Sigmoid colon (tissue), 6 donors: ENCODE measurements at regions not wholly inside any gene's neighbourhood (a gene's known extent, or its start where the extent isn't known, plus 50 kb on each side); places are given as distances from the start of the nearest gene placed in this dataset.

Source experiments
- DNase-seq: peaks from one replicate; pipeline ENCODE4 v3.0.0-alpha.2; 2019
- H3K27ac ChIP-seq, 4 donors: fragments of 200-600 bp; sonication (generic); one replicate each; pipeline ENCODE4 v1.5.1; 2016 to 2019; ENCODE audit warnings: mild to moderate bottlenecking in 1 of 4
- H3K27me3 ChIP-seq, 3 donors: fragments of 200-600 bp; sonication (generic); one replicate each; pipeline ENCODE4 v1.5.1; 2019; ENCODE audit warnings: mild to moderate bottlenecking in 1 of 3
- H3K36me3 ChIP-seq, 4 donors: fragments of 200-600 bp; sonication (generic); one replicate each; pipeline ENCODE4 v1.5.1; 2016 to 2019
- H3K4me1 ChIP-seq, 4 donors: fragments of 200-600 bp; sonication (generic); one replicate each; pipeline ENCODE4 v1.5.1; 2017 to 2019
- H3K4me3 ChIP-seq, 4 donors: fragments of 200-600 bp; sonication (generic); one replicate each; pipeline ENCODE4 v1.5.1; 2017 to 2019; ENCODE audit warnings: mild to moderate bottlenecking in 2 of 4, moderate library complexity in 1 of 4
- H3K9me3 ChIP-seq, 4 donors: fragments of 200-600 bp in 3 of 4; sonication (generic) in 3 of 4; one replicate each; pipeline versions ENCODE4 v1.5.1 to v1.6.1; 2013 to 2019
- EP300 ChIP-seq, 4 donors: sonication (generic); formaldehyde crosslinking; IDR thresholded peaks; one replicate each; pipeline ENCODE4 v1.6.1; 2017; ENCODE audit warnings: antibody characterized with exemption in 4 of 4
- POLR2A ChIP-seq, 2 donors: fragments of 450-650 bp; IDR thresholded peaks; one replicate each; pipeline ENCODE4 v1.6.1; 2016; ENCODE audit warnings: antibody characterized with exemption in 2 of 2, mild to moderate bottlenecking in 2 of 2, moderate library complexity in 2 of 2
- POLR2AphosphoS5 ChIP-seq, 4 donors: sonication (generic); formaldehyde crosslinking; IDR thresholded peaks; one replicate each; pipeline ENCODE4 v1.6.1; 2017; ENCODE audit warnings: antibody characterized with exemption in 4 of 4
- WGBS, 2 donors: extraction: QIAGEN DNeasy Blood & Tissue Kit; methylation state at CpG; one replicate each; pipeline ENCODE4 v1.1.7; 2013; 5-methylcytosine and 5-hydroxymethylcytosine counted together
- intact Hi-C: fragments of 100-400 bp; cut with DNase I; formaldehyde crosslinking; loops from one replicate; pipeline ENCODE4 v1.15.1; 2023
- TF ChIP-seq, protein P1 (sequence below), 4 experiments: fragments of 450-650 bp in 3 of 4; fragments of 200-600 bp in 1 of 4; IDR thresholded peaks; one replicate each; pipeline ENCODE4 v1.5.1; 2016 to 2019; ENCODE audit warnings: antibody characterized with exemption in 4 of 4, mild to moderate bottlenecking in 3 of 4, moderate library complexity in 2 of 4
- donor health status: healthy with polysubstance abuse.
- donor health status: healthy.

- Histone ChIP-seq H3K27ac (no peak overlapping the region), H3K9me3 (no peaks in the 10 kb centered on the region), H3K4me1 (no peaks in the 10 kb centered on the region), H3K36me3 (no peaks in the 10 kb centered on the region), H3K4me3 (no peak overlapping the region), H3K27me3 (no peaks in the 10 kb centered on the region)
- 49 to 53% methylated on average over 4 of the region's 4 CpGs for WGBS, 2 donors
- TF ChIP-seq POLR2A (IDR thresholded peaks at IDR 0.05) (no peak), EP300 (IDR thresholded peaks at IDR 0.05) (no peak), POLR2AphosphoS5 (IDR thresholded peaks at IDR 0.05) (no peak)
- TF ChIP-seq, protein P1, sequence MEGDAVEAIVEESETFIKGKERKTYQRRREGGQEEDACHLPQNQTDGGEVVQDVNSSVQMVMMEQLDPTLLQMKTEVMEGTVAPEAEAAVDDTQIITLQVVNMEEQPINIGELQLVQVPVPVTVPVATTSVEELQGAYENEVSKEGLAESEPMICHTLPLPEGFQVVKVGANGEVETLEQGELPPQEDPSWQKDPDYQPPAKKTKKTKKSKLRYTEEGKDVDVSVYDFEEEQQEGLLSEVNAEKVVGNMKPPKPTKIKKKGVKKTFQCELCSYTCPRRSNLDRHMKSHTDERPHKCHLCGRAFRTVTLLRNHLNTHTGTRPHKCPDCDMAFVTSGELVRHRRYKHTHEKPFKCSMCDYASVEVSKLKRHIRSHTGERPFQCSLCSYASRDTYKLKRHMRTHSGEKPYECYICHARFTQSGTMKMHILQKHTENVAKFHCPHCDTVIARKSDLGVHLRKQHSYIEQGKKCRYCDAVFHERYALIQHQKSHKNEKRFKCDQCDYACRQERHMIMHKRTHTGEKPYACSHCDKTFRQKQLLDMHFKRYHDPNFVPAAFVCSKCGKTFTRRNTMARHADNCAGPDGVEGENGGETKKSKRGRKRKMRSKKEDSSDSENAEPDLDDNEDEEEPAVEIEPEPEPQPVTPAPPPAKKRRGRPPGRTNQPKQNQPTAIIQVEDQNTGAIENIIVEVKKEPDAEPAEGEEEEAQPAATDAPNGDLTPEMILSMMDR (IDR thresholded peaks at IDR 0.05) = no peak
- intact Hi-C loops = no loop called here
- DNase-seq = no peak
Observed at GRCh38 chr9:23288545-23288944, 537.5 kb downstream of the ELAVL2 start.

DNA sequence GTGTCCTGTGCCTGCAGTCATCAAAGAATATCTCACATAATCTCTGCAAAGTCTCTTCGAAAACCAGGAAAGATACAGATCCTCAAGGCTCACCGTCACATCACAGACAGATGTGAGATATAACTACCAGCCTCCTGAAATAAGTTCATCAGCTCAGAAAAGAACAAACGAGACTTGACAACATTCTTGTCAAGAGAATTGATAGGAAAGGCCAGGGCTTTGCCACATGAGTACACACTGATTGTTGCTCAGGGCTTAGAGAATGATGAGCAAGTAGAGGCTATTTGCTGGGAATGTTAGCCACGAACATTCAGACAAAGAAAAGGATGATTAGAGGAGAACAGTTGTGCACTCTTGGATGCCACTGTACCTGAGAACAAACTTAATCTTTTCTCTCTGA is 535.1 kb downstream of the ELAVL2 start:
- intact Hi-C loops = no loop called here
- H3K27ac ChIP-seq = no peak overlapping the region
- no peaks in the 10 kb centered on the region for H3K9me3 ChIP-seq
- no peaks in the 10 kb centered on the region for H3K36me3 ChIP-seq
- no peak for DNase-seq
- no peaks in the 10 kb centered on the region for H3K4me1 ChIP-seq
- TF ChIP-seq POLR2A (IDR thresholded peaks at IDR 0.05) (no peak), POLR2AphosphoS5 (IDR thresholded peaks at IDR 0.05) (no peak), EP300 (IDR thresholded peaks at IDR 0.05) (no peak)
- TF ChIP-seq, protein P1 (IDR thresholded peaks at IDR 0.05) = no peak
- WGBS, 2 donors = 70 to 74% methylated on average over 4 of the region's 4 CpGs
- no peak overlapping the region for H3K4me3 ChIP-seq
- no peaks in the 10 kb centered on the region for H3K27me3 ChIP-seq

DNA sequence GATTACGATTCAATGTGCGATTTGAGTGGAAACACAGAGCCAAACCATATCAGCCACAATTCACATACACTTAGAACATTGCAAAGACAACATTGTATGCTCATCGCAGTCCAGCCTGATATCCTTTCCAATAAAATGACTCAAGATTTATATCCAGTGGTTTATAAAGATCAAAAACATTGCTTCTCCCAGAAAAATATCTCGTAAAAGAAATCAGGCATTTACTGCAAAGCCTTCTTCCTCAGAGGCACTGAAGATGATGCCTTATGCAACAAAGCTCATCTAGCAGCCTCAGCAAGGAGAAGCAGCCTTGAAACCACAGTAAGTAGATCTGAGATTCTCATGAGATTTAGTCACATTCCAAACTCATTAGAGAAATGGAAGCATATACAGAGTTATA is 523.8 kb downstream of the ELAVL2 start:
- Histone ChIP-seq H3K4me3 (no peak overlapping the region), H3K36me3 (no peaks in the 10 kb centered on the region), H3K4me1 (no peaks in the 10 kb centered on the region), H3K27me3 (no peaks in the 10 kb centered on the region), H3K27ac (no peak overlapping the region), H3K9me3 (no peaks in the 10 kb centered on the region)
- intact Hi-C loops = no loop called here
- 90 to 92% methylated on average over 4 of the region's 4 CpGs for WGBS, 2 donors
- no peak for DNase-seq
- TF ChIP-seq, protein P1 (IDR thresholded peaks at IDR 0.05) = no peak
- TF ChIP-seq EP300 (IDR thresholded peaks at IDR 0.05) (no peak), POLR2AphosphoS5 (IDR thresholded peaks at IDR 0.05) (no peak), POLR2A (IDR thresholded peaks at IDR 0.05) (no peak)

DNA sequence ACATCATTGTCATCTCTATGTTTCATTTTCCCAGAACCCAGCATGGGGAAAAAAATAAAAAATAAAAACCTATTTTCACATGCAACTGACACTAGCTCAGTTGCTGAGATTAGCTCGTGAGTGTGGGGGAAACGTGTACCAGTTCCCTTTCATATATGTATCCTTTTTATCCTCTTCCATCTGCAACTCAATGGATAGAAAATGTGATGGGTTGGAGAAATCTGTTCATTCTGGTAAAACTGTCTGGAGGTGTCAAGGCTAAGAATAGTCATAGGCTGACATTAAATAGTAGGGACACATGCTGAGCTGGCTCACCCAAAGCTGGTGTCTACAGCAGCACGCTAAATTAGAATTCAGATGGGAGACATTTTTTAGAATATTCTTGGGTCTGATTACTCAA is 519.3 kb downstream of the ELAVL2 start:
- H3K4me3 ChIP-seq = no peak overlapping the region
- TF ChIP-seq POLR2AphosphoS5 (IDR thresholded peaks at IDR 0.05) (no peak), EP300 (IDR thresholded peaks at IDR 0.05) (no peak), POLR2A (IDR thresholded peaks at IDR 0.05) (no peak)
- TF ChIP-seq, protein P1 (IDR thresholded peaks at IDR 0.05) = no peak
- no peak for DNase-seq
- H3K27ac ChIP-seq = no peak overlapping the region
- intact Hi-C loops = no loop called here
- H3K4me1 ChIP-seq = no peaks in the 10 kb centered on the region
- no peaks in the 10 kb centered on the region for H3K36me3 ChIP-seq
- no peaks in the 10 kb centered on the region for H3K9me3 ChIP-seq
- 85 to 86% methylated on average over 3 of the region's 3 CpGs for WGBS, 2 donors
- no peaks in the 10 kb centered on the region for H3K27me3 ChIP-seq

DNA sequence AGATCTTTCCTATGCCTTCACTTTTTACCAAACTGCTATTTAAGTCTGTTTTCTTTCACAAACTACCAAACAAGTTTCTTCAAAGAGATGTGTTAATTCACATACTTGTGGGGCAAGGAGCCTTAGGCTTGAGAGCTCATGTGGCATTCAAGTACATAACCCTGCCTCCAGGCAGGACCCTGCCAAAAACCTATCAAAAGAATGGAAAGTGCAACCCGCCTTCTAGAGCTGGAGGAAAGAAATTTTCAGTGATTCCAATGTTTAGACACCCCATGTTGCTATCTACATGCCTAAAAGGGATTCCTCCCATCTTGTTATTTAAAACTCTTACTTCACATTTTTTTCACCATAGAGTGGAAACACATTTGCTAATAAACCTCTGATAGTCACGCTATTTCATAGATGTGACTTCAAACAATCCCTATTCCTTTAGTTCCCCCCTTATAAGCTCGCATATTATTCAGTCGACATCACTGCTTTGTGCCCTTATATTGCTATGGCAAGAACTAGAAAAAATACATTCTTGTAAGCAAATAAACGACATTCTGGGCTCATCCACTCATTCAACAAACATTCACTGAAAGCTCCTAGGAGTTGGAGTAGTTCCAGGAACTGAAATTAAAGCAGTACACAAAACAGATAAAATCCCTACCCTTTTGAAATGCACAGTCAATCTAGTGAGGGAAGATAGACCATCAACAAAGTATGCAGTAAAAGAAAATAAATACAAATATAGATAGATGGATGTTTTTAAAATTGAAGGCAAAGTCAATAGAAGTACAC is 518.1 kb downstream of the ELAVL2 start:
- Histone ChIP-seq H3K27me3 (no peaks in the 10 kb centered on the region), H3K9me3 (no peaks in the 10 kb centered on the region), H3K4me1 (no peaks in the 10 kb centered on the region), H3K4me3 (no peak overlapping the region), H3K36me3 (no peaks in the 10 kb centered on the region), H3K27ac (no peak overlapping the region)
- WGBS, 2 donors = 77 to 81% methylated on average over 5 of the region's 5 CpGs
- intact Hi-C loops = no loop called here
- no peak for TF ChIP-seq POLR2A (IDR thresholded peaks at IDR 0.05)
- TF ChIP-seq POLR2AphosphoS5 (IDR thresholded peaks at IDR 0.05) = no peak
- TF ChIP-seq EP300 (IDR thresholded peaks at IDR 0.05) = no peak
- TF ChIP-seq, protein P1 (IDR thresholded peaks at IDR 0.05) = no peak
- DNase-seq = no peak
